ENCODE measurements at regions not wholly inside any gene's neighbourhood (a gene's known extent, or its start where the extent isn't known, plus 50 kb on each side); places are given as distances from the start of the nearest gene placed in this dataset.

DNA sequence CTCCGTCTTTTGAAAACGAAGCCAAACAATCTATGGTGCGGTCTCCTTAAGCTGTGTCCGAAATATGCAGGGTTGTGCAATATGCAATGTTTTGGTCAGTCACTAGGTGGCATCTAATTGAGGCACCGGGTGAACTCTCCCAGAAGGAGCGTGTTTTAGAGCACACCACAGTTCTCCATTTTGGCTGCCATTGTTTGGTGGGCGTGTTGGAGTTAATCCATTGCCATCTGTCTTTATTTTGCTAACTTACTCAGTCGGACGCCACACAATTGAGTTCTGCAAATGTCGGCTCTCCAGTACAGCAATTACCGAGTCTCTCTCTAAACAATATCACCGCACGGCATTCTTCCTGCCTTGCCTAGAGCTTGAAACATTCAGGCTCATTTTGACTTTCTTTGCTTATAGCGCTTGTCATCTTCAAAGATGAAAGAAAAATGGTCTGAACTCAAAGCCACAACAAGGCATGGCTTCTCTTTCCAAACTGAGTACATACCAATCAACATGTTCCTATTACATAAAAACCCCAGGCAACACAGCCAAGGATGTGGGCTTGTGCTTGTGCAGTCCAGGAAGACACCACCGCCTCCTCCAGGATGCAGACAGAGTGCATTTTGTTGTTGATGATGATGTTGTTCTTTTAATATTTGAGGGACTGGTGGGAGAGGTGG is 182.0 kb upstream of the SERP2 start:
- DNase-seq = peak; percentile 77

DNA sequence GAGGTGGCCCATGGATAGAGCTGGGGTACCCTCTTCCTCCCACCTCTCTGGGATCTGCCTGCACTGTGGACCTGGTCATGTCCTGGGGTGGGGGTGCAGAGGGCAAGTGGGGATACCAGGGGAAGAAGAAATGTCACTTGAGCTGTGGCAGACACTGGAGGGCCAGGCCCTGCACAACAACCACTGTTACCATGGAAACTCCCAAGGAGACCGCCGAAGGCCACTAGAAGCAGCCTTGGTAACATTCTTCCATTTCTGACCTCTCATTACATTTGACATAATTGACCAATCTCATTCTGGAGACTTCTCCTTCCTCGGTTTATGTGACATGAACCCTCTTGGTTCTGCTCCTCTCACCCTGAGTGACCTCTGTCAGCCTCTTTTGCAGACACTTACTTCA is 179.9 kb upstream of the SERP2 start:
- DNase-seq = no peak

DNA sequence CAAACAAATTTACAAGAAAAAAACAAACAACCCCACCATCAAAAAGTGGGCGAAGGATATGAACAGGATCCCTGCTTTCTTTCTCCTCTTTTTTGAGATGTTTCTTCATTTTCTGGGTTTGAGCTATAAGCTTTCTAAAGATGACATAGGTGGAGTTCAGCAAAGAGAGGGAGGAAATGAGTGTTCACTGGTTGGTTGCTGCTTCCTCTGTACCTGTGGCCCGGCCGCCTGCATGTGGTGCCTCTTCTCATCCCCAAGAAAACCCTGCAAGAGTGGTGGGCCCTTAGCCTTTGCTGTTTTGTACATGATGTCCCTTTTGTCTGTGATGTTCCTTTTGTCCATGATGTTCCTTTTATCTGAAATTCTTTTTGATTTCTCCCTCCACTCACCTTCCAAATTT is 178.4 kb upstream of the SERP2 start:
- DNase-seq = no peak

DNA sequence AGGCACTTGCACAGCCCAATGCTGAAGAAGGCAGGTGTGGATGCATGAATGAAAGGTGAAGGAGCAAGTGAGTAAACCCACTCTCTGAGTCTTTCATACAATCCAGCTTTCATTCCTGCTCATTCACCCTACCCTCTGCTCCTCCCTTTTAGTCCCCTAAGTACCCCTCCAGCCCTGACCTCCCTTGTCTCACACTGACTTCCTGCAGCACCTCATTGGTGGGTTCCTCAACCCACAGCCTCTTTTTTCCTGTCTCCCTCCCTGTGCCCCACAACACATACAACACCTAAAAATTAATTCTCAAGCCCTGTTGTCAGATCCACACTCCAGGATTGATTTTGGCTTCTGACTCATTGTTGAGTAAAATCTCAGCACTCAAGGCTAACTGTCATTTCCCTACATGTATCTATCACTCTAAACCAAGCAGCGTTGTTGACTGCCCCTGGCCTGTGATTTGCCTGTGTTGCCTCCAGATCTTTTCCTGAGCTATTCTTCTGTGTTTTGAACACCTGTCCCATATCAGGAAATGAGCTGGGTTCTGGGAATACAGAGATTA is 177.3 kb upstream of the SERP2 start:
- no peak for DNase-seq

DNA sequence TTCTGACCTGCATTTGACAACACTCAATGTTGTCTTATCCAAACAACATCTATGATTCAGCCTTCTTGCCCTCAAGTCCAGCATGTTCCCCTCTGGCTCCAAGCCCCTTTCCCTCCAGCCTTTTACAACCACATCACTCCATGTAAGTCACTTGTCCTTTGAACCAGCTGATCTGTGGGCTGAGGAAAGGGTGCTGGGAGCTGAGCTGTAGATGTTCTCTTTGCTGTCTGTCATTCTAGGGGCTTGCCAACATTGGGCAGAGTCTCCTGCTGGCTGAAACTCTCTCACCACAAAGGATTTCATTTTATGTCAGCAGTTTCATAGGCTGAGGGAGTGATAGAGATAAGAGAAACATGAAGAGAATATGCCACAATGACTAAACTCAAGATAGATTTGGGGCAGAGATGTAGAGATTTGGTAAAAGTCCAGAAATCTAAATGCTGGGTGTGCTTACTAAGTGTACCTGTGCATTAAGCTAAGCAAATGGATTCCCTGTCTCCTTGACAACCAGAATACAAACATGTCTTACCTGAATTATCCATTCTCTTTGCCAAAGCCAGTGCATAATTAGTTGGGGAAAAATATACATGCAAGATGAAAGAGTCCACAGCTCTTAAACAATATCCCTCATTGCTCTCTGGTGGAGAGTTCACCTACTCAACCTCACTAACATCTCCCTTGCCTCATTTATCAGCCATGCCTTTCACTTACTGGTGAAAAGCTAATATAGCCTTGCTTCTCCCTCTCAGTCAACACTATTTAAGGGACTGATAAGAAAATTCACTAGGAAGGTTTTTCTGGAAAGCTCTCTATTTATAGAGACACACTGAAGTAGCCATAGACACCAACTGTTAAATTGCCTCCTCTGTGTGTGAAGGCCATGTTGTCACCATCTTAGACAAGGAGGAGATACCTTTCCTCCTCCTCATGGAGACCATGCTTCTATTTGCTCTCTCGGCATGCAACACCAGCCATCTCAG is 175.5 kb upstream of the SERP2 start:
- no peak for DNase-seq

DNA sequence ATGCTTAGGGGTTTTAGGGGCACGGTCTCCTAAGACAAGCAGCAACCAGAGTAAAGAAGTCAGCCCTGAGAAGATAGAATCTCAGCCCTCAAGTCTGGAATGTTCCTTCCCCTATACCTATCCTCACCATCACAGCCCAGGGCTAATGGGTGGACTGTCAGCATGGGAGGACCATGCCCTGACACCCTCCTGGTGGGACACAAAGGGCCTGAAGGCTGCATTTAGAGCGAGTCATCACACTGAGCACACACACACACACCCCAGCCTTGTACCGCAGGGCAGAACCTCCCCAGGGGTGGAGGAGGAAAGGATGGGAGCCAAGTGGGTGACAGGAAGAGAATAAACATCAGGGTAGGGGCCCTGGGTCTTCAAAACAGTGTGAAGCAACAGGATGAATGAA is 174.8 kb upstream of the SERP2 start:
- DNase-seq = no peak

DNA sequence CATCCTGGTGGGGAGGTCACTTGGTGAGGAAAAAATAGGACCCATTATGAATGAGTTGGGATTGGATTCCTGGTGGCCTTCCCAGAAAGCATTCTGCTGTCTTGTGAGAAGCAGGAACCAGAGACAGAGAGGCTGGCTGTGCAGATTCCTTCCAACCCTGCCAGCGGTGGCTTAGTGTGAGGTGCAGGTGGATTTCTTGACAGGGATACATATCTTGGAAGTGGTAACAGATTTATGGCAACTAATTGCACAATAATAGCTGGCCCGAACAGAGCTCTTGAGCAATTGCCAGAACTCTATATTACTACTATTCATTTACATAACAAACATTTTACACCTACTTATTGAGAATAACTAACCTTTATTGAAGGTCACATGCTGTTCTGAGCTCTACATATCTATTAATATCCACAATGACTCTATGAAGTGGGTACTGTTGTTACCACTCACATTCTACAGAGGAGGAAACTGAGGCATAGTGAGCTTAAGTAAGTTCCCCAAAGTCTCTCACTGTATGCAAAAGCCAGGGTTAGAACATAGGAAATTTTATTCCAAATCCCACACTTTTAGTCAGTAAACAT is 173.9 kb upstream of the SERP2 start:
- no peak for DNase-seq

DNA sequence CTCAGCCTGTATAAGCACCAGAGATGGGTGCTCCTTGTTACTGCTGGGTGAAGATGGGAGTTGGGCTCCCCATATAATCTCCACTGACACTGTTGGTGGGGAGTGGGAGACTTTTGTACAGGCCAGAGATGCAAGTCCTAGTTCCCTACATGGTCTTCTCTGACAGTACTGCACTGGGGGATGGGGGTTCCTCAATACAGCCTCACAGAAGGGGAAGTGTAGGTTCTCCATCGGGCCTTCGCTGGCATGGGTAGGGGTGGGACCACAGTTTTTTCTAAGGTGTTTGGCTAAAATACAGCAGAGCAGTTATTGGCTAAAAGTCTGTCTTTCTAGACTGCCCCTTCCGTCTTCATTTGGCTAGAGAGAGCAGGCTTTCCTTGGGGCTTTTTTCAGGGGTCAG is 167.2 kb upstream of the SERP2 start:
- DNase-seq = no peak

DNA sequence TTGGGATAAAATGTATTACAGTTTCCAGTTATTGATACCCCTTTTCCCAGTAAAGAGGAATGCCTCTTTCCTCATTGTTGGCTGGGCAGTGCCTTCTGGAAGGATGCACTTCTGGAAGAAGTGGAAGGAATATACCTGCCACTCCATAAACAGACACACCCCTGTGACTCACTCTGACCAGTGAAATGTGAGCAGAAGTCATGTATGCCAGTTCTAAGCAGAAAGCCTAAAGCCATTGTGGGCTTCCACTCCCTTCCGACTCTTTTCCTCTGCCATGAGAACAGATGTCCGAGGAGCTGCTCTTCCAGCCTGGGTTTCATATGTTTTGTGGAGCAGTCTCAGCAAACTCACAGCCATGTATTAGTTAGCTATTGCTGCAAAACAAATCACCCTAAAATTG is 166.1 kb upstream of the SERP2 start:
- no peak for DNase-seq

DNA sequence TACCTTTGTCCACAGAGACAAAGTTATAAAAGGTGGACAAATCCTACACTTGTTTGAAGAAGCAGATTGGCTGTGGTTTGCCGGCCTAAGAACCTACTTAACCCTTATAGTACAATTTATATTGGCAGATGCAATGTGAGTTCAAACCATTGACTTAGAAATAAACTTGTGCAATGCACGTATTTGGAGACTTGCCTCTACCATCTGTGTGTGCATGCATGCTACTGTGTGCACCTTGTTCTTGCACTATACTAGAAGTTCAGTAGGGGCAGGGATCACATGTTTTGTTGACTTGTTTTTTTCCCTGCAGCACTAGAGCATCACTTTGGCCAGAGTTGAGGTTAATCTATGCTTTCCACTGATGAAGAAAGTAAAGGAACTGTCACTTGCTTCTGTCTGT is 163.1 kb upstream of the SERP2 start:
- DNase-seq = no peak

DNA sequence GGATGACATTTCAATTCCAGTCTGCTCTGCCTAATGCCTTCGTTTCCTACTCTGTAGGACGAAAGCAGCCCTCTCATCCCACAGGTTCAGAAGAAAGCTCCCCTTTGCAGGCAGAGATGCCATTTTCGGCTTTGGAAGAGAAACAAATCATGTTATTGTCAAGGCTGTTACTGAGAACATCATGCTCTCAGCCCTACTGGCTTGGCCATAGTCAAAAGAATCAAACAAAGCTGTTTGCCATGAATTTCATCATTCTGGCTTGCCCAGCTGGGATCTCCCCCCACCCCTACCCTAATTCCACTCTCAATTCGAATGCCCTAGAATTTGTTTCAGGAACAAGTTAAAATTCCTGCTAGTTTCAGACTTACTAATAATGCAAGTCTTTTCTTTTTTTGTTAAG is 162.3 kb upstream of the SERP2 start:
- no peak for DNase-seq

DNA sequence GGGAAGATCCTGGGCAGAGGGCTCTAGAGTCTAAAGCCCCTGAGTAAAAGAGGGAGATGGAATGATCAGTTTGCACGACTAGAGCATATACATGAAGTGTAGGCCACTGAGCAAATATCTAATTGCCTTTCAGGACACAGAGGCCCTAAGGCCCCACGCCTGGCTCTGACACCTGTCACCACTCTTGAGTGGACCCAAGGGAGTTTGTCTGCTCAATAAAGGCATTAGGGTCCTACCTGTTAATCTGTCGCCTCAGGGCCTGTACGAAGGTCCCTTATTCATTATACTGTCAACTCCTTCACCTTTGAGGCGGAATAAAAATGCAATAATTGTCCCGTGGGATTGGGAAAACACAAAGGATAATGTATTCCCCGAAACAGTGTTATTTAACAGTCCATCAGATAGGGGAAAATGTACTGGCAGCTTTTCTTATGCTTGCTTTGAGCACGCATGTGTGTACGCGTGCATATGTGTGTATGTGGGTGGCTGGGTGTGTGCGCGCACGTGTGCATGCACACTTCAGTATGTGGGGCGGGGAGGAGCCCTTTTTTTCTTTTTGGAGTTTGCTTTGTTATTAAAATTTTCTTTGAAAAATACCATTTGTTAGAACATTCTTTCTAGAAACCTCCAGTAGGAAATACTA is 161.8 kb upstream of the SERP2 start:
- no peak for DNase-seq

DNA sequence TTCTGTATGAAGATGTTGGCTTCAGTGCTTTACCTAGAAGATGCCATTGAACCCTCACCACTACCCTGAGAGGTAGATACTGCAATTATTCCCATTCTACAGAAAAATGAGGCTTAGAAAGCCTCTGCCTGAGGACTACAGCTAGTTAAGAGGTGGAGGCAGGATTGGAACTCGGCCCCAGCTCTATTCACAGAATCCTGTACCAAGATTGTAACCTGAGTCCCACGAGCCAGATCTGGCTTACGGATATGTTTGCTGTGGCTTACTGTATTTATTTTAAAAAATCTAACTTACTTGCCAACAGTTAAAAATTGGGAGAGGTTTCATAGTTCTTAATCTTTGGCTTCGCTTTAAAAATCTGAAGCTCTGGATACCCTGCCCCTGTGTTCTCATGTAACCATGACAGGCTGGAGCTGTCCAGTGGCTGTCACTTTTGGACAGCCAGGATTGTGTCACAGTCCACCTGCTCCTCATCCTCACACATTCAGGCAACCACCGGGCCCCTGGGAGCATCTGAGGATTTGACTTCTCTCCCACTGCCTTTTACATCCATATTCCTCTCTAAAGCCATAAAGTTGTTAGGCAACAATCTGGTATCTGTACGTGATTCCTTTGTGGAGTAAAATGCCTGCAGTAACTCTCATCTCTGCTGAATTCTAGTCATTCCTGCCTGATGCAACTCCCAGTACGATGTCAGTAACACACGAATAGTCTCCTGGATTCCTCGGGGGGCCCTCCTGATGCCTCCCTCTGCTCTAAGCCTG is 160.8 kb upstream of the SERP2 start:
- no peak for DNase-seq

DNA sequence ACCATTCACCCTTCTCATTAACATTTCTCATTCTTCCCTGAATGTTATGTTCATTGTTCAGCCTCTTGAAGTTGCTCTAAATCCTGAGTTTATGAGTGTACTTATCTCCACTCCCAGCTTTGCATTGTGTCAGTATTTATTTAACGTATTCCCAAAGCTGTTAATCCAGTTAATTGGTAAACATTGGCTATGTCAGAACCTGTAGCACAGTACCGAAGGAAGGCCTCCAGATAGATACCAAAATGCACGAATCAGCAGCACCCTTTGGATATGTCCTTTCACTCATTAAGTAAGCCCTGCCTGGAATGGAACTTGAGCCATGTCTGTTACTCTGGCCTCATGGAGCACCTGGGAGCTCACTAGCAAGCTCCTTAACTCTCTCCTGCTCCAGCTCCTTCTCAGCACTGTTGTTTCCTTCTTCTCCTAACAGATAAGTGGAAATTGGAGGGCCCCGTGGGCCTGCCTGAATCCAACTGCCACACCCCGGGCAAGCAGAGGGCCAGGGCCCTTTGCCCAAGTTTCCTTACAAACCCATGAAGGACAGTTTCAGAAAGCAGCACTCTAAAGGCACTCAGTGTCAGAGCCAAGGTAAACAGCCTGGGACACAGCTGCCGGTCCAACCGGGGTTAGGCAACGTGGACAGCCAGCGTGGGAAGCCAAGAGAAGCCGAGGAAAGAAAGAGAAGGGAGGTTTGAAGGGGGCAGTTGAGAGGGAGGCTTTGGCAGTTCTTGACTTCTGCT is 155.0 kb upstream of the SERP2 start:
- peak; percentile 53 for DNase-seq

DNA sequence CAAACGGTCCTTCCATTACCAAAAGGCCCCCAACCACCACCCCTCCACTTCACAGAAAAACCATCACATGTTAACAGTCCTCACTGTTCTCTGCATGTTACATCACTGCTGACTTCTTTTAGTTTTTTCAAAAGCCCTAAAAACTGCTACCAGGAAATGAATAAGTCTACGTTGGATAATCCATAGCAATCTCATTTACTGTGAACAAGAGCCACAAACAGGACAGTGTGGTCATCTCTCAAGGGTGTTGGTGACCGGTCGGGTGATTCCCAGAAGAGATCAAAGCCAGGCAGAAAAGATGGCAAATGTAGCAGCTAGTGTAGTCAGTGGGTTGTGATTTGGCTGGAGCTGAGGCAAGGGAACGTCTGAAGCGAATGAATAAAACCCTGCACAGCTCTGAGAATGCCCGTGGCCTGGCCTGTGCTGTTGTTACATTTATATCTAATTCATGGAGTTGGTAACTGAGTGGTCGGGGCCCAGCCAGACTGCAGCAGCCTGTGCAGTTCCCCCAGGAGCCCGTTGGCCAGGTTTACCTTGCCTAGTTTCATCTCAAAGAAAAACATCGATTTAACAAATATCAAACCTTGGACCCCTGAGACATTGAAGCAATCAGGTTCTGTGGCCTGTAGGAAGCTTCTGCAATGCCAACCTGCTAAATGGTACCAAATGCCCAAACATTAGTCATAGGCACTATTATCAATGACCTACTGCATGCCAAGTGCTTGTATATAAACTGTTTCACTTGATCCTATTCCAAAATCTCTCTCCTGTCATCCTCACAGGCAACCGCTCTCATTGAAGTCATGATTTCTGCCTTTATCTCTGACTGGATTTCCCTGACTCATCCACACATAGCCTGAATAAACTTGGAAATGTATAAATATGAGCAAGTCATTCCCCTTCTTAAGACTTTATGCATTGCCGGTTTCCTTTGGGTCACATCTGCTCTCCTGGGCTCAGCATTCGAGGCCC is 153.8 kb upstream of the SERP2 start:
- DNase-seq = no peak

DNA sequence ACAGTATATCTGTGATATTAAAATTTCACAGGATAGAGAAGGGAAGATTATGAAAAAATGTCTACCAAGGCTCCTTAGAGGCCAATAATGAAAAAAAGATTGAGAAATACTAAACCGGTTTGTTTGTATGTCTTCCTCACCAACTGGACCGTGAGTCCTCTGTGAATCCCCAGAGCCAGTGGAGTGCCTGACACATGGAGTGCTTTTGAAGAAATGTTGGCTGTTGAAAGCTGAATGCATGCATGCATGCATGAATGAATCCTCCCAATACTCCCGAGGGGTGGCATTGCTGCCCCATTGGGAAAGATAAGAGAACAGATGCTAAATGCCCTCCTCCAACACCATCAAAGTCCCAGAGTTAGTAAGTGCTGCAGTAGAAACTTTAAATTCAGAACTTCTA is 152.7 kb upstream of the SERP2 start:
- DNase-seq = no peak

DNA sequence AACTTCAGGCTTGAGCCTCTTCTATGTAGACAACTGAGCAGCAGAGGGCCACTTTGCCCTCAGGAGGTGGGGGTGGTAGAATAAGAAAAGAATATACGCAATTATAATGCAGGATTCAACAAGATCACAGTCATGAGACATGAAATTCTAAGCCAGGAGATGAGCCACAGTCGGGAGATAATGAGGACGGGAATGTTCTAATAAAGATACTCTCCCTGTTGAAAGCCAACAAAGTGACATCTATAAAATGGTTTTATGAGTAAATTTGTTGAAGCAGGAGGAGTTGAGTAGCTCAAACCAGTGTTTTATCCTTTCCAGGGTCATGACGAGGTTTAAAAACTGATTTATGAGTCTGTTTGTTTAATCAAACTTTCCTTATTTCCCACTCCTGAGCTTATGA is 152.0 kb upstream of the SERP2 start:
- DNase-seq = no peak

DNA sequence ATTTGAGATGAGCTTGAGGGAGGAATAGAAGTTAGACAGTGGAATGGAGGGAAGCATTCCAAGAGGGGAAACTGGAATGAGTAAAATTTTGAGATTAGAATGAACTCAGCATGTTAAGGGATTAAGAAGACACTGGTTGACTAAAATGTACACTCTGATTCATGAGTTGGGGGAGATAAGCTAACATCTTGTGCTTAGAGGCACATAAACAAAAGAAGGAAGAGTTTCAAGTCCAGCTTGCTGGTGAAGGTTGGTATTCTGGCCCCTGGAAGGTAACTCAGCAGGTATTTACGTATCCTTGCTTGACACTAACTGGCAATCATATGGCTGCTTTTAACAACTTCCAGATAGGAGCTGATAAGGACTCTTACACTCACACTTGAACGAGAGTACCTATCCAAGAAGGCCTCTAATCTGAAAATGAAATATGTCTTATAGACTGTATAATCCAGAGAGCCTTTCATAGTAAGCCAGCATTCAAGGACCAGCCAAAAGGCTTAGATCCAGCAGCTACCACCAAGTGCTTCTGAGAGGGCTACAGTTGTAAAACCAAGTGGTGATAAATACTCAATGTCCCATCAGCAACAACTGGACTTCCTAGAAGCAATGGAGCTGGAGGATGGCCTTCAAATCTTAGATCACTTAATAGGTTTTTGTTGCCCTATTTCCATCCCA is 149.7 kb upstream of the SERP2 start:
- no peak for DNase-seq

DNA sequence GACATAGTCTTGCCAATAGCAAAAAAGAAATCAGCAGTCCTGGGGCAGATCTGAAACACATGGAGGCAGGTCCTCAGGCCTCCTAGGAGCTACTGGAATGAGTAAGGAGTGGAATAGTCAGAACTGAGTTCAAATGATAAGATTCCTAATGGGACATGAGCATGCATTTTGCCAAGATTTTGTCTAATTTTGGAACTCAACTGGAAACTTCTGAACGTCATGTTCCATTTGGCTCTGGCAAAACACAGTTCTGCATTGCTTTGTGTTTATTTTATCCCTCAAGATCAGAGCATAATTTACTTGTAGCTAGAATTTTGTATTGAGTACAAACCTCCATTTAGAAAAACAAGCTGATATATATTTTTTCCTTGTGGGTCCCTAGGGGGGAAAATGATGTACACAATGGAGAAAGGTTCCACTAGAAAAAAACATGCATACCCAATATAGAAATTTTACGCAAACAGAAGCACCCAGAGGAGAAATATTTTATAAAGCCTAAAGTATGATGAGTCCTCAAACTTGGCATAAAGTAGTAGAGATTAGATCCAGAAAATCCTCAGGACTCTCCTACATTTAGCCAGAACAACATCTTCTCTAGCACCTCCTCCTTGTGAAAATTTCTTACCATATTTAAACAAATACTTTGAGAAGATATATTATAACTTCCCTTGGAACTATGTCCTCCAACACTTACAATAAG is 149.0 kb upstream of the SERP2 start:
- DNase-seq = no peak

All from NCI-H774 (cell line).